ENCODE measurements at regions not wholly inside any gene's neighbourhood (a gene's known extent, or its start where the extent isn't known, plus 50 kb on each side); places are given as distances from the start of the nearest gene placed in this dataset.

DNA sequence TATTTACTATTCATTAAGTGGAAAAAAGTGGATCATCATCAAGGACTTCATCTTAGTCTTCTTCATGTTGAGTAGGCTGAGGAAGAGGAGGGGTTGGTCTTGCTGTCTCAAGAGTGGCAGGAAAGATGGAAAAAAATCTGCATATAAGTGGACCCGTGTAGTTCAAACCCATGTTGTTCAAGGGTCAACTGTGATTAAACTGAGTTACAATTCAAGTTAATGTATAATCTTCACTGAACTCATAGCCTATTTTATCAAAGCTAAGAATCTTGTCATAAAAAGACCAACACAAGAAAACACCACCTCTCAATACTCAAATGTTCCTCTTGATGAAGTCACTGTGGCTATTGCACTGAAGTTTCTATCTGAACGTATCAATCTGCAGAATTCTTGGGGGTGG lies 260.2 kb downstream of the FNDC1 start:
- TF ChIP-seq, protein P1, sequence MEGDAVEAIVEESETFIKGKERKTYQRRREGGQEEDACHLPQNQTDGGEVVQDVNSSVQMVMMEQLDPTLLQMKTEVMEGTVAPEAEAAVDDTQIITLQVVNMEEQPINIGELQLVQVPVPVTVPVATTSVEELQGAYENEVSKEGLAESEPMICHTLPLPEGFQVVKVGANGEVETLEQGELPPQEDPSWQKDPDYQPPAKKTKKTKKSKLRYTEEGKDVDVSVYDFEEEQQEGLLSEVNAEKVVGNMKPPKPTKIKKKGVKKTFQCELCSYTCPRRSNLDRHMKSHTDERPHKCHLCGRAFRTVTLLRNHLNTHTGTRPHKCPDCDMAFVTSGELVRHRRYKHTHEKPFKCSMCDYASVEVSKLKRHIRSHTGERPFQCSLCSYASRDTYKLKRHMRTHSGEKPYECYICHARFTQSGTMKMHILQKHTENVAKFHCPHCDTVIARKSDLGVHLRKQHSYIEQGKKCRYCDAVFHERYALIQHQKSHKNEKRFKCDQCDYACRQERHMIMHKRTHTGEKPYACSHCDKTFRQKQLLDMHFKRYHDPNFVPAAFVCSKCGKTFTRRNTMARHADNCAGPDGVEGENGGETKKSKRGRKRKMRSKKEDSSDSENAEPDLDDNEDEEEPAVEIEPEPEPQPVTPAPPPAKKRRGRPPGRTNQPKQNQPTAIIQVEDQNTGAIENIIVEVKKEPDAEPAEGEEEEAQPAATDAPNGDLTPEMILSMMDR (conservative IDR thresholded peaks at IDR 0.05 in 1 of 2, IDR thresholded peaks at IDR 0.05 in 1 of 2; ENCODE audit: extremely low read depth in 1 of 2, insufficient read depth in 1 of 2, low read depth in 1 of 2, low read length in 2 of 2): no peak
- TF ChIP-seq EZH2 (IDR thresholded peaks at IDR 0.05; ENCODE audit: borderline replicate concordance, low read length): no peak
